ENCODE measurements at regions not wholly inside any gene's neighbourhood (a gene's known extent, or its start where the extent isn't known, plus 50 kb on each side); places are given as distances from the start of the nearest gene placed in this dataset.

DNA sequence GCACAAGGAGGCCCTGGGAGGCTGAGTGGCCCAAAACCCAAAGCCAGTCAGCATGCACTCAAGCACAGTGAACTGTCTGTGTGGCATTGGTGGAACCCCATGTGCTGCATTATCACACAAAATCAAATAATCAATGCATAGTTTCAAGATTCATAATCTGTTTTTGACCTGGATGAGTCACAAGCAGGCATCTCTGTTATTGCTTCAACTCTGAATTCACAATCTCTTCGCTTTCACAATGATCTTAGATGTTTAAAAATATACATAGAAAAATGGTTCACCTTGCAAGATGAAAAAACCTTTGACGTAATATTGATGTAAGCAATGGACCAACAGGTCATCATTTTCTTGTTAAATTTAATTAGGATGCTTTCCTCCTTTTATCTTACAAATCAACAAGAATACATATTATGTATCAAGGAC lies 455.4 kb downstream of the IRS2 start:
- TF ChIP-seq, protein P1, sequence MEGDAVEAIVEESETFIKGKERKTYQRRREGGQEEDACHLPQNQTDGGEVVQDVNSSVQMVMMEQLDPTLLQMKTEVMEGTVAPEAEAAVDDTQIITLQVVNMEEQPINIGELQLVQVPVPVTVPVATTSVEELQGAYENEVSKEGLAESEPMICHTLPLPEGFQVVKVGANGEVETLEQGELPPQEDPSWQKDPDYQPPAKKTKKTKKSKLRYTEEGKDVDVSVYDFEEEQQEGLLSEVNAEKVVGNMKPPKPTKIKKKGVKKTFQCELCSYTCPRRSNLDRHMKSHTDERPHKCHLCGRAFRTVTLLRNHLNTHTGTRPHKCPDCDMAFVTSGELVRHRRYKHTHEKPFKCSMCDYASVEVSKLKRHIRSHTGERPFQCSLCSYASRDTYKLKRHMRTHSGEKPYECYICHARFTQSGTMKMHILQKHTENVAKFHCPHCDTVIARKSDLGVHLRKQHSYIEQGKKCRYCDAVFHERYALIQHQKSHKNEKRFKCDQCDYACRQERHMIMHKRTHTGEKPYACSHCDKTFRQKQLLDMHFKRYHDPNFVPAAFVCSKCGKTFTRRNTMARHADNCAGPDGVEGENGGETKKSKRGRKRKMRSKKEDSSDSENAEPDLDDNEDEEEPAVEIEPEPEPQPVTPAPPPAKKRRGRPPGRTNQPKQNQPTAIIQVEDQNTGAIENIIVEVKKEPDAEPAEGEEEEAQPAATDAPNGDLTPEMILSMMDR (conservative IDR thresholded peaks at IDR 0.05): no peak
- H4K5ac ChIP-seq (ENCODE audit: insufficient read length, low read depth, low read length): no peak overlapping the region
- no peaks in the 10 kb centered on the region for H3K4me1 ChIP-seq (ENCODE audit: insufficient read depth, low read length)
- H3K14ac ChIP-seq (ENCODE audit: insufficient read depth, low read length): no peak overlapping the region
- no peak overlapping the region for H2BK15ac ChIP-seq (ENCODE audit: low read depth, low read length)
- H3K4me2 ChIP-seq (ENCODE audit: insufficient read depth, insufficient read length, low read length): no peak overlapping the region
- H2BK120ac ChIP-seq (ENCODE audit: low read depth, low read length, poor library complexity, severe bottlenecking): no peak overlapping the region
- H3K79me1 ChIP-seq (ENCODE audit: insufficient read depth, low read depth, low read length, poor library complexity, severe bottlenecking): no peaks in the 10 kb centered on the region
- no peak overlapping the region for H2BK20ac ChIP-seq (ENCODE audit: low read depth, low read length, poor library complexity, severe bottlenecking)
- no peaks in the 10 kb centered on the region for H3K79me2 ChIP-seq (ENCODE audit: insufficient read depth, low read length)
- H4K8ac ChIP-seq (replicated peaks; ENCODE audit: insufficient read length, low read depth, low read length): no peak overlapping the region
- no peaks in the 10 kb centered on the region for H3K23me2 ChIP-seq (ENCODE audit: insufficient read length, low read depth, low read length, poor library complexity, severe bottlenecking)
- no peak overlapping the region for H3K4ac ChIP-seq (ENCODE audit: low read depth, low read length)
- Mint-ChIP-seq H3K4me1 (peaks cover 4 to 5% of the 10 kb centered on the region in 2 experiments; a peak in 3 of 4 replicates), H3K4me3 (no peak overlapping the region), H3K36me3 (ENCODE audit: insufficient read depth in 1 of 3, low read depth in 3 of 3) (no peaks in the 10 kb centered on the region), H3K27ac (no peak overlapping the region), H3K27me3 (ENCODE audit: low read depth) (no peaks in the 10 kb centered on the region), H3K9me3 (no peaks in the 10 kb centered on the region)
- H3K23ac ChIP-seq (ENCODE audit: insufficient read length, low read depth, low read length): no peak overlapping the region
- WGBS (ENCODE audit: extremely low coverage, insufficient read length, low lambda C conversion rate): no CpG with 5 or more reads among the region's 2 CpGs
- H4K20me1 ChIP-seq (ENCODE audit: control insufficient read depth, insufficient read depth, insufficient read length): no peaks in the 10 kb centered on the region
- H3T11ph ChIP-seq (ENCODE audit: low read length): no peak overlapping the region
- no peak overlapping the region for H3K27ac ChIP-seq (ENCODE audit: insufficient read length, low read depth, low read length)
- no peak overlapping the region for H2AK5ac ChIP-seq (ENCODE audit: insufficient read length, low read length)
- no peak overlapping the region for H2AFZ ChIP-seq (ENCODE audit: low read length)
- no peak overlapping the region for H2BK5ac ChIP-seq (ENCODE audit: insufficient read length, low read length)
- H4K91ac ChIP-seq (ENCODE audit: insufficient read length, low read depth, low read length): no peak overlapping the region
- H3K56ac ChIP-seq (ENCODE audit: insufficient read length, low read depth, low read length): no peak overlapping the region
- no peaks in the 10 kb centered on the region for H3K9me3 ChIP-seq (ENCODE audit: control insufficient read depth, low read depth, low read length)
- no peaks in the 10 kb centered on the region for H3K27me3 ChIP-seq (ENCODE audit: insufficient read depth, low read length)
- H3K18ac ChIP-seq (ENCODE audit: insufficient read length, low read depth, low read length): no peak overlapping the region
- H2BK12ac ChIP-seq (ENCODE audit: insufficient read length, low read depth, low read length): no peak overlapping the region
- DNase-seq: no peak
- no peak overlapping the region for H3K9ac ChIP-seq (ENCODE audit: extremely low read depth, insufficient read length, low read length)

Measured in H9 (cell line).